Activated CD4-positive, CD25-positive, alpha-beta regulatory T cell treated with anti-CD3 and anti-CD28 coated beads, Interleukin-2, amount 50 U/mL, for 24 hours (primary cell): ENCODE measurements at regions not wholly inside any gene's neighbourhood (a gene's known extent, or its start where the extent isn't known, plus 50 kb on each side); places are given as distances from the start of the nearest gene placed in this dataset.
"Not testable (repeated sequence)": the region's sequence is repeated elsewhere in the genome, so short reads cannot be mapped to it uniquely, and the experiment has no call there.

Experiments
- ATAC-seq, 2 donors: fragments of 150-1000 bp; cut with Tn5 transposase; one replicate each; pipeline ENCODE4 v1.10.0; 2021; ENCODE audit warnings: mild to moderate bottlenecking in 1 of 2, moderate library complexity in 1 of 2

DNA sequence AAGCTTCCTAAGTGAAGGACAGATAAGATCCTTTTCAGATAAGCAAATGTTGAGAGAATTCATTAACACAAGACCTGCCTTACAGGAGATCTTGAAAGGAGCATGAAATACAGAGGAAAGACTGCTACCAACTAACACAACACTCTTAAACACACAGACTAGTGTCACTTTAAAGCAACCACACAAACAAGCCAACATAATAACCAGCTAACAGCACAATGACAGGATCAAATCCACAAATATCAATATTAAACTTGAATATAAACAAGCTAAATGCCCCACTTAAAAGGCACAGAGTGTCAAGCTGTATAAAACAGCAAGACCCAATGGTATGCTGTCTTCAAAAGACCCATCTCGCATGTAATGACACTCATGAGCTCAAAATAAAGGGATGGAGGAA, 70.8 kb upstream of the HMGXB4 start:
- ATAC-seq: no peak

DNA sequence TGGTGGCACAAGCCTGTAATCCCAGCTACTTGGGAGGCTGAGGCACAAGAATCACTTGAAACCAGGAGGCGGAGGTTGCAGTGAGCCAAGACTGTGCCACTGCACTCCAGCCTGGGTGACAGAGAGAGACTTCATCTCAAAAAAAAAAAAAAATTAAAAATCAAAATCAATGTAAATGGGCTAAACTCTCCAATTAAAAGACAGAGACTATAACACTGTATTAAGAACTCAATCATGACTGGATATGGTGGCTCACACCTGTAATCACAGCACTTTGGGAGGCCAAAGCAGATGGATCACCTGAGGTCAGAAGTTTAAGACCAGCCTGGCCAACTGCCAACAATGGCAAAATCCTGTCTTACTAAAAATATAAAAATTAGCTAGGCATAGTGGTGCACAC, 68.4 kb upstream of the HMGXB4 start:
- ATAC-seq: not testable (repeated sequence)

DNA sequence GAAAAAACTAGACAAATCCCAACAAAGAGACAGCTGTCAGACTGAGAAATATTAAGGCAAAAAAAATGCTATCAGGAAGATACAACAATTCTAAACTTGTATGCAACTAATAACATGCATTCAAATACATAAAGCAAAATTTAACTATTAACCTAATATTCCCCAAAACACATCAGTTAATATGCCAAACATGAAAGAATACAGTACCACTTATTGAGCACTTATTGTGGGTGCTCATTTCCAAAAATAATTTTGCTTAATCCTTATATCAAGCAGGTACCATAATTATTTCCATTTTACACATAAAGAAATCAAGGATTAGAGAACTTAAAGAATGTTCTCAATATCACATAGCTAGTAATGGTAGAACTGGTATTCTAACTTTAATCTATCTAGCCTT, 67.7 kb upstream of the HMGXB4 start:
- ATAC-seq: no peak

DNA sequence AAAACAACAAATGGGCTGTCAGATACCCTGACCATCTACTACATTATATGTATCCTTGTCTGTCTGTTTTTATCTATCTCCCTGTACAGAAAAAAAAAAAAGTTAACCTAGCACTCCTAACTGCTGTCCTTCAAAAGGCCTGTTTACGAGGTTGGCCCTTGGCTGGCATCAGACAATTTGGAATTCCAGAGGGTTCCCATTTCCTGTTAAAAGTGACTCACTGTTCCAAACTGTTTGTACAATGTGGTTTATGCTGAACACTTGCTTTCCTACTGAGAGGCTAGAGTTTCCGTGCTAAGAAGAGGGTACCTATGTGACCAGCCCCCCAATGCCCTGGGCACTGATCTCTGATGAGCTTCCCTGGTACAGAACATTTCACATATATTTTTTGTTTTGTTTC, 65.9 kb upstream of the HMGXB4 start:
- ATAC-seq: no peak

DNA sequence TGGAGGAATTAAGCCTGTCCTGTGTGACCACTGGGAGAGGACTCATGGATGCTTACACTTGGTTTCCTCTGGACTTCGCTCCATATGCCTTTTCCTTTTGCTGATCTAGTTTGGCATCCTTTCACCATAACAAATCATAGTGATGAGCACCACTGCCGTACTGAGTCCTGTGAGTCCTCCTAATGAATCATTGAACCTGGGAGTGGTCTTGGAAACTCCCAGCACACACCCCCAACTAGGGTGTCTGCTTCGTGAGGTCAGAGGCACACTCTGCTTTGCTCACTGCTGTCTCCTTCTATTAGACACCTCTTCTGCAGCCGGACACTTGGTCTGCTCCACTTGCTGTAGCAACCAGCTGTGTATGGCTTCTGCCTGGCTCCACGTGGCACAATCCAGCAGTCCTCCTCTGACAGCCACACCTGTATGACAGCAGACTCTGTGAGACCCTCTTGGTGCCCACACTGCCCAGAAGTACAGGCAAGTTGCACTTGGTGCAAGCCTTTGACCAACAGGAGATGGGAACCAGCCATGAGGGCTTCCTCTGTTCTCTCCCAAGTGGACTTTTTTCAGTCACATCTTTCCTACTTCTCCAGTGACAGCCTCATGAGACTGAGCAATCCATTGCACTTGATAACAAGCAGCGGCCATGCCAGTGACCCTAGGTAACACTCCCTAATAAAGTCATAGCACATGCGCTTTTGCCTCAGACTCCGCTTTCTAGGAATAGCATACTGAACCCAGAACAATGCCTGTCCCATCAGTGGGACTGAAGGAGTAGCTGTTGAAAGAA, 65.0 kb upstream of the HMGXB4 start:
- no peak for ATAC-seq

DNA sequence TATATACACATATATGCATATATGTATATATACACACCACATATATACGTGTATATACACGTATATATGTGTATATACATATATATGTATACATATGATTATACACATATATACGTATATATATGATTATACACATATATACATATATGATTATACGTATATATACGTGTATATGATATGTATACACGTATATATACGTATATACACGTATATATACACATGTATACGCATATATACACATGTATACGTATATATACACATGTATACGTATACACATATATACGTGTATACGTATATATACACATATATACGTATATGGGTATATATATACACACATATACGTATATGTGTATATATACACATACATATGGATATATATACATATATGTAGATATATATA, 62.1 kb upstream of the HMGXB4 start:
- no peak for ATAC-seq

DNA sequence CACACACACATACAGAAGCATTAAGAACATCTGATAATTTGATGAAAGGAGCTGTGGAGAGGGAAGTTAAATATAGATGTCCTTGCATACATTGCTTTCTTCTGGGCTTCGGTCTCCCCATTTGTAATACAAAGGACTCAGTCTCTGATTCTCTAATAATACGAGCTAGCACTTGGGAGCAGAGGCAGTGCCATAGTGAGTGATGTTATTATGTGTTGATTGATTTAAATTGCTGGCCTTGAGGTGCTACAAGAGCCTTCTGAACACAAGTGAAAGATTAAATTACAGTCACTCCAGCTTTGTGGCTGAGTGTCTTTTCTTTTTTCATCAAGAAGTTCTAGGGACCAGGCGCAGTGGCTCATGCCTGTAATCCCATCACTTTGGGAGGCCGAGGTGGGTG, 61.5 kb upstream of the HMGXB4 start:
- no peak for ATAC-seq

DNA sequence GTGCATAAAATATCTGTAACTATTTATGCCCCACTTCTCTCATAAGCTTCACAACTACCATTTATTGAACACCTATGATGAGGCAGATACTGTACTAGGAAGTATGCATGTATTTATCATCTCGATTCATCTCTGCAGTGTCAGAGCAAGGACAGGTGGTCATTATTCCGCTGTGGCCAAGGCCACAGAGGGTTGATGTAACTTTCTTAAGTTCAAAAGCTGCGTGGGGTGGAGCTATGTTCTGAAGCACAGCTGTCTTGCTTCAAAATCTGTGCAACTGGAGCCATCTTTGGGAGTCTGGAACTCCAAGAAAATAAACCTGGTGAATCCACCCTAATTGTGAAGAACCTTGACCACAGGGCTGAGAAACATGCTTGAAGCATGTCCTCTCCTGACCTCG, 60.2 kb upstream of the HMGXB4 start:
- no peak for ATAC-seq

DNA sequence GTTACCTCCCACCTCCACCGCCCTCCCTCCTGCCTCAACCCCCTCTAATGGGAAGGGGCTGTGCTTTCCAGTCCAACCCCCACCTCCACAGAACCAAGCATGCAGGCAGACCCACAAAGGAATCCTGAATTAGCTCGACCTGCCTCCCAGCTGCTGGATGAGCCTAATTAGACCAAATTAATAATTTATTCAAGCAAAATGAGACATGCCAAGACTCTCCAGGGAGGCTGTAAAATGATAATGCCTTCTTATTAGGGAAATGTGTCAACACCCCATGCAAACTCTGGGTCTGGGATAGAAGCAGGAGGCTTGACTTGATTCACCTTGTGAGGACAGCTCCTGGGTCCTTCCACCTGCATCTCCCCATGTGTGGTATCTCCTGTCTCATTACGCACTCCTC, 59.4 kb upstream of the HMGXB4 start:
- ATAC-seq: no peak

DNA sequence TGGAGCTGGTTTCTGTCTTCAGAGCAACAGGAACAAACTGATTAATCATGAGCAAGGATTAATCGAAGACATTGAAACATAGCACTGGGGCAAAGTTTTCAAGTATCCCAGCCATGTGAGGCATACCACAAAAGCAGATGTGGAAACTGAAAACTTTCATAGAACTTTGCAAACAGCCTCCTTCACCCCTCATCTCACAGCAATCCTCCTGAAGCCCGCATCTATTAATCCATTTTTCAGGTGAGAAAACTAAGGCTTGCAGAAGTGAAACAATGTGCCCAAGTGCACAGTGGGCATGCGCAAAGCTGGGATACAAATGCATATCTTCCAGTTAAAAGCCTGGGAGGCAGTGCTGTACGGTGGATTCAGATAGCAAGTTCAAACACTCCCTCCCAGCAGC, 58.6 kb upstream of the HMGXB4 start:
- no peak for ATAC-seq

DNA sequence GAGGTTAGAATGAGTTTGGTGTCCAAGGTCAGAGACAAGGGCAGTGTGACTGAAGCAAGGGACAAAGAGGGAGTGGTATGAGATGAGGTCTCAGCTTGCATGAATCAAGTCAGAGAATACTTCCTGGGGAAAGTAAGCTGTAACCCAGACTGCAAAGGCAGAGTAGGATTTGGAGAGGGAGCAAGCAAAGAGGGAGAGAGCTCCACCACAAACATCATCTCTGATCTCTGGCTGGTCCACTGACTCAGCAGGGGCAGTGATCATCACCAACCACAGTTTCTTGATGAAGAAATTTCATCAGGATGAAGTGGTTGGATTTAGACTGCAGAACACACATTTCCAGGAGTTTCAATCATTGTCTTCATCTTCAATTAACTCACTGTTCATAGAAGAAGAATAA, 54.9 kb upstream of the HMGXB4 start:
- ATAC-seq: no peak

DNA sequence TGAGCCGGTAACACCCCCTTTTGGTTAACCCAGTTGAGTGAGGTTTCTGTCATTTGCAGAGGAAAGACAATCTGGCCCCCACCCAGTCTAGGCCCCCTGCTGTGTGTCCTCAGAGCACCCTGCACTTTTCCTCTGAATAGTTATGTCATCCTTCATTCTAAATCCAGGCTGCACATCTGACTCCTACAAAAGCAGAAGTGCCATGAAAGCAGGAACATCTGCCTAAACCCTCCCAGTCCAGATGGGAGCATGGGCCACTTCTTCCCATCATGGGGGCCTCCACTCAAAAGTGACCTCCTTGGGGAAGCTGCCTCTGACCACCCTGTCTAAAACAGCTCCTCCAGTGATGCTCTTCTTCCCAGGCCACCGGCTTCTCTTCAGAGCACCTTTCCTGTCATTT, 53.7 kb upstream of the HMGXB4 start:
- no peak for ATAC-seq

DNA sequence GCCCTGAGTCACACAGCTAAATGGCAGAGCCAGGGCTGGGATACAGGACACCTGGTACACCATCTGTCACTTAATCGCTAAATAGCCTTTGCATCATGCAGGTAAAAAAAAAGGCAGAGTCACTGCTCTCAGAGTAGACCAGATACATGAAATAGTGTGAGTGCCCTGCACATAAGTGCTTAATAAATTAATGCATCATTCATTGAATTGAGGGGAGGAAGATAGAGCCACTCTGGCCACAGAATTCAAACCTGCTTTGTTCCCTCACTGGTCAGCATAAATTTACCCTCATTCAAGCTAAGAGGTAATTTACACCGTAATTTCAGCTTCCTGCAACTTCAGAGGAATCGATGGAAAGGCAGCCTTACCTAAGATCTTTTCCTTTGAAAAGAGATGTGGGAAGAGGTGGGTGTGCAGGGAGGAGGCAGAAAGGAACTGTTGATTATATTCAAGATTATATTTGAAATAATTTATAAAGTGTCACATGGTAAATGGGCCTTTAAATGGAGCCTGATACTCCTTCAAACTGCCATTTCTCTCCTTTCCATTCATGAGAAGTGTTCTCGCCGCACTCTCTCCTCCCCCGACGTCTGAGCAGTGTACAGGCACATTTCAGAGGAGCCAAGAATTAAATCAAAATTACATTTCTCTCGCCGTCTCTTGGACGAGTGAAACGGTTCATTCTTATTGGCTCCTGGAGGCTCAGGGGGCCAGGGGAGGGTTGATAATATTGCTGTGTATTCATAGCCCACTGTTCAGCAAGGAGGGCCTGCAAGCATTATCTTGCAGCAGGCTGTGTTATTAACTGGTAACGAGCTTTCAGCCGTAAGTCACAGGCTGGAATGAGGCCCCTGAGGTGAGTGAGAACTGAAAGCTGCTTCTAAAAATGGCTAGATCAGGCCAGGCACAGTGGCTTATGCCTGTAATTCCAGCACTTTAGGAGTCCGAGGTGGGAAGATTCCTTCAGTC, 52.2 kb upstream of the HMGXB4 start:
- no peak for ATAC-seq

DNA sequence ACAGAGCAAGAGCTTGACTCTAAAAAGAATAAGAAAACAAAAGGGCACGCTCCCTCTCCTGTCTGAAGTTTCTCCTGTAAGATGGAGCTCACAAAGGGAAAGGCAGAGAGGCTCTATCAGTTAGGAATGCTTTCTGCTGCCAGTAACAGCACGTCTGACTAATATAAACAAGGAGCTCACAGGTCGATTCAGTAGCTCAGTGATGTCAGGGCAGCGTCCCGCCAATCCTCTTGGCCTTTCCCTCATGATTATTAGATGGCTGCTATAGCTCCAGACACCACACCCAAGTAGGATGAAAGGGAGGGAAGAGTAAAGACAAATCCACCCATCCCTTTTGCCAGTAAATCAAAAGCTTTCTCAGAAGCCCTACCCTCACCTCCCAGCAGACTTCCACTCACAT, 51.3 kb upstream of the HMGXB4 start:
- no peak for ATAC-seq

DNA sequence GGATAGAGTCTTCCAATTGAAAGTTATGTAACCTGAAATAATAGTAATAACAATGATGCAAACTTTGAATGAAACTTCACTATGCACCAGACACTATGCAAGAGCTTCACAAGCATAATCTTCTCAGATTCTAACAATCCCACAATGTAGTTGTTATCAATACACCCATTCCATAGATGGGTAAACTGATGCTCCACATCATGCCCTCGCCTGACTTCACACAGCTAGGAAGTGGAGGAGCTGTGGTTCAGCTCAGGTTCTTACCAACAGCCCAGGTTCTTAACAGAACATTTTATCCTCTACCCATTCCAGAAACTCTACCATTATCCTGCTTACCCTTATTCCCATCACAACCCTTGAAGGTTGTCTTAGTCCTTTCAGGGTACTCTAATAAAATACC, 50.4 kb upstream of the HMGXB4 start:
- no peak for ATAC-seq
